SH-SY5Y (cell line): ENCODE measurements at regions not wholly inside any gene's neighbourhood (a gene's known extent, or its start where the extent isn't known, plus 50 kb on each side); places are given as distances from the start of the nearest gene placed in this dataset.

Experiments
- GATA2 ChIP-seq: IDR thresholded peaks from 2 replicates; pipeline ENCODE4 v1.6.1; 2011; ENCODE audit warnings: mild to moderate bottlenecking, low read depth, low read length
- GATA3 ChIP-seq: IDR thresholded peaks from 2 replicates; pipeline ENCODE4 v1.6.1; 2011; ENCODE audit warnings: low read depth, mild to moderate bottlenecking, low read length, moderate library complexity

DNA sequence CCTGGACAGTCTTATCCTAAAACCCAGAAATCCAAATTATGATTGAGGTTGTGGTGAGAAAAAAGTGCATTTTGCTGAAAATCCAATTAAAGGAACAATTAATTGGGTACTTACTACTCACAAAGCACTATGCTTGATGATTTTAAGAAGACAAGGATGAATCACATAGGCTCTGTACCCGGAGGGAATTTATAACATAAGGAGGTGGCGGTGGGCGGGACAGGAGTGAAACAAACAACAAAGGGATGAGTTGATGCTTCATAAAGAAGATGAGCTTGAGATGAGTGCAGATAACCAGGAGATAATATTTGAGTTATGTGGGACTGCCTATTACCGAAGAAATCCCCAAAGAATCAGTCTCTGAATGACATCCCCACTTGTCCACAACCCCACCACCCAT, 171.1 kb upstream of the FZD8 start:
- TF ChIP-seq GATA2 (no peak), GATA3 (no peak)
